Stimulated activated CD8-positive, alpha-beta memory T cell treated with anti-CD3 and anti-CD28 coated beads, Interleukin-4, amount 100 ng/mL, for 4 hours (primary cell): ENCODE measurements at regions not wholly inside any gene's neighbourhood (a gene's known extent, or its start where the extent isn't known, plus 50 kb on each side); places are given as distances from the start of the nearest gene placed in this dataset.

ENCODE experiments used
- DNase-seq, 2 donors: peaks; one replicate each; pipeline ENCODE4 v3.0.0-alpha.2; 2020; ENCODE audit warnings: low read depth in 2 of 2, low spot score in 1 of 2

- no peak for DNase-seq
These were observed 158.9 kb upstream of the AKIRIN2 start for GRCh38 chr6:87860902-87861301.

DNA sequence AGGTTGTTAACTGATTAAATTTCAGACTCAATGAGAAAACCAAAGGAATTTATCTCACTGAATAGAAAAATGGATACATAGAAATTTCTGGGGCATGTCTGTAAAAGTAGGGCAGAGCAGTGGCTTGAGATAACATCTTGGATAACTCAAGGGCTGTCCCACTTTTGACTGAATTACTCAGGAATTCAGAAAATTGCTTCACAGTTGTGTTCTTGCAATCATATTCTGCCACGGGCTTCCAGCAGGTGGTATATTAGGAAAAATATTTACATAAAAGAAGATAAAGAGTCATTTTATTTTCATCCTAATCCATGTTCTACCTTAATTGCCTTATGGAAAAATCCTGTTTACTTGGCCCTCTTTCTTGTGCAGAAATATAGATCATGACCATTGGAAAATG is 156.4 kb upstream of the AKIRIN2 start:
- no peak for DNase-seq

- DNase-seq: no peak
These were observed 149.8 kb upstream of the AKIRIN2 start for GRCh38 chr6:87851674-87852299.

GRCh38 chr6:87848616-87849015 is 146.6 kb upstream of the AKIRIN2 start:
- DNase-seq: no peak

- DNase-seq: no peak
These were observed 145.8 kb upstream of the AKIRIN2 start for GRCh38 chr6:87847830-87848210.

- DNase-seq: no peak
These were observed 145.2 kb upstream of the AKIRIN2 start for GRCh38 chr6:87847135-87847829.

DNA sequence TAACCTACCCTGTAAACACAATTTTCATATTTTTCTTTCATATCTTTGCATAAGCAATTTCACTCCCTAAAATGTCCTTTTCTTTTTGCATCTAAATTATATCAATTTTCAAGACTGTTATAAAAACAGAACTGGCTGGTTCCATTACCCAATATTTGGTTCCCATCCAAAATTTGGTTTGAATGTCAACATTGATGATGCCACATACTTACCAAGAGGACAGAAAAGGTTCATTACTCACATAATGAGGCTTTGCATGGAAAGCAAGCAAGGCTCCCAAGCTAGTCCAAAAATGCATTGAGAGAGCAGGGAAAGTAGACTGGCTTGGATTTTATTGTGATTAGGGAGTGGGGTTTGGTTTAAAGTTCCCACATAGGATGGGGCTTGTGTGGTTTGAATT is 144.4 kb upstream of the AKIRIN2 start:
- no peak for DNase-seq

GRCh38 chr6:87840324-87840723 is 138.3 kb upstream of the AKIRIN2 start:
- no peak for DNase-seq

- no peak for DNase-seq
These were observed 135.8 kb upstream of the AKIRIN2 start for GRCh38 chr6:87837876-87838275.

DNA sequence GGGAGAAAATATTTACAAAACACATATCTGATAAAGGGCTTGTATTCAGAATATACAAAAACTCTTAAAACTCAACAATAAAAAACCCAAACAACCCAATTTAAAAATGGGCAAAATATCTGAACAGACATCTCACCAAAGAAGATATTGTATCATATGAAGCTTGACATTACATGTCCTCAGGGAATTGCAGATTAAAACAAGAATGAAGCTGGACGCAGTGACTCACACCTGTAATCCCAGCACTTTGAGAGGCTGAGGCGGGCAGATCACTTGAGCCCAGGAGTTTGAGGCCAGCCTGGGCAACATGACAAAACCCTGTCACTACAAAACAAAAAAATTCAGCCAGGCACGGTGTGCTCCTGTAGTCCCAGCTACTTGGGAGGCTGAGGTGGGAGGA is 135.4 kb upstream of the AKIRIN2 start:
- no peak for DNase-seq

- no peak for DNase-seq
These were observed 130.2 kb upstream of the AKIRIN2 start for GRCh38 chr6:87832025-87832825.

GRCh38 chr6:87830907-87831306 is 128.9 kb upstream of the AKIRIN2 start:
- no peak for DNase-seq

DNA sequence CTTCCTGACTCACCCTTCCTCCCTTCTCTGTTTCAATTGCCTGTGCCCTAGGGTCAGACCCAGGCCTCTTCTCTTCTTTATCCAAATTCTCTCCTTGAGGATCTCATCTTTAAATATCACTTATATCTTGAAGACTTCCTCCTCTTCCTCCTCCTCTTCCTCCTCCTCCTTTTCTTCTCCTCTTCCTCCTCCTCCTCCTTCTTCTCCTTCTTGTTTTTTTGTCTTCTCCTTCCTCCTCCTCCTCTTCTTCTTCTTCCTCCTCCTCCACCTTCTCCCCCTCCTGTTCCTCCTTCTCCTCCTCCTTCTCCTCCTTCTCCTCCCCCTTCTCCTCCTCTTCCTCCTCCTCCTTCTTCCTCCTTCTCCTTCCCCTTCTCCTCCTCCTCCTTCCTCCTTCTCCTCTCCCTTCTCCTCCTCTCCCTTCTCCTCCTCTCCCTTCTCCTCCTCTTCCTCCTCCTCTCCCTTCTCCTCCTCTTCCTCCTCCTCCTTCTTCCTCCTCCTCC is 127.6 kb upstream of the AKIRIN2 start:
- DNase-seq: no peak

DNA sequence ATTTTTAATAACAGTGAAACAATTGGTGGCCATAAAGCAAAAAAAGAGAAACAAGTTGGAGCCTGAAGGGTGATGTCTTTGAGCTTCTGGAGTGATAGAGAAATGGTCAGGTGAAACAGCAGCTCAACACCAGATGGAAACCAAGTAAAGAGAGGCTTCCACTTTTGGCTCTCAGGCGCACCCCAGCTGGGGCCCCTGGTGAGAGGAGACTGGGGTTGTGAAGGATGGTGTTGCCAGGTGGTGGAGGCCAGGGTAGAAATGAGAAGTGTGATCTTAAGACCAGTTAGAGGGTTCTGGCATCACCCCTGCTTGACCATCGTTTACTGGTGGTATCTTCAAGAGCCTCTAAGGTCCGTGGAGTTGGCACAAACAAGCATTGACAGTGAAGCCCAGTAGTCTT is 126.0 kb upstream of the AKIRIN2 start:
- DNase-seq: no peak

DNA sequence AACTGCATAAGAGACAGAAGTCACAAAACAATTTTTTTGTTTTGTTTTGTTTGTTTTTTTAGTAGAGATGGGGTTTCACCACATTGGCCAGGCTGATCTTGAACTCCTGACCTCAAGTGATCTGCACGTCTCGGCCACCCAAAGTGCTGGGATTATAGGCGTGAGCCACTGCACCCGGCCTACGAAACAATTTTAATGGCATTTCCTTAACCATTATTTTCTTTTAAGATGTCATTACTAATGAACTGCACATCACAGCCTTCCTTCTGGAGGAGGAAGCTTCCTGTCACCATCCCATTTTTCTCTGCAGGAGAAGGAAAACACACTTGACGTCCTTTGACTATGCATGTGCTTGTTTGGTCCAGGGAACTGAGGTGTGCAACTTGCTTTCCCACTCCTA is 125.3 kb upstream of the AKIRIN2 start:
- no peak for DNase-seq

GRCh38 chr6:87826424-87826823 is 124.4 kb upstream of the AKIRIN2 start:
- DNase-seq: no peak

GRCh38 chr6:87825821-87826221 is 123.8 kb upstream of the AKIRIN2 start:
- DNase-seq: no peak

DNA sequence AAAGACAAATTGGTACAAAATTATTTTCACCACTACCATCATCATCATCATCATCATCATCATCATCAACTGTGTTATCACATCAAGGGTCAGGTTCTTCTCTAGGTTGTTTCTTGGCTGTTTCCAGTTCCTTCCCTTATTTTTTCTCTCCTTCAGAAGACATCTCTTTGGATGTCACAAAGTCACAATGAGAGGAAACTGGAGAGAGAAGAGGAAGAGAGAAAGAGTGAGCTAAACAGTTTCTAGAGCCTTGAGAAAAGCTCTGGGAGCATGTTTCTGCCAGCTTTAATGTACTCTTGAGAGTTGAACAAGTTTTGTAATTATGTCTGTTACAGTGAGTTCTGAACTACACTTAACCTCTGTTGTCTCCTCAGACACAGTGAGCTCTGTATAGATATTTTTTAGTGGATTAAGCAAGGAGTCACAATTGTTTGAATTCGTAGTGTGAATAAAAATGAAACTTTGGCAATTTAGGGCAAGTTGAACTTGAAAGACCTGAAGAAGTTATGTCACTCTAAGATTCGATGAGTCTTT is 123.0 kb upstream of the AKIRIN2 start:
- DNase-seq: no peak

DNA sequence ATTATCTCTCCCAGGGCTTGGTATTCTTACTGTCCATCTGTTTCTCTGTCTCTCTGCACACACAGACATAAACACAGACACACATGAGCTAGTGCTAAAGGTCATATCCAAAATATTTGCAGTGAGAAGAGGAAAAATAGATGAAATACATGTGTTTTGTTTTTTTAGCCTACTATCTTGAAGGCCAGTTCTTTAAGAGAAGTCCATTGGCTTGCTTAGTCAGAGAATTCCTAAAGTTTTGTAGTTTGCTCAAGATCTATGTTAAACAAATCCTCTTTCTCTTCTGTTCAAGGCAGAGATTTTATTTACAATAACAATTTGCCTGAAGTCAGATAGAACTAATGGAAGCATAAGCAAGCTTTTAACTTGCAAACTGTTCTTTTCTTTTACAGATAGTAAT is 120.0 kb upstream of the AKIRIN2 start:
- DNase-seq: no peak

DNA sequence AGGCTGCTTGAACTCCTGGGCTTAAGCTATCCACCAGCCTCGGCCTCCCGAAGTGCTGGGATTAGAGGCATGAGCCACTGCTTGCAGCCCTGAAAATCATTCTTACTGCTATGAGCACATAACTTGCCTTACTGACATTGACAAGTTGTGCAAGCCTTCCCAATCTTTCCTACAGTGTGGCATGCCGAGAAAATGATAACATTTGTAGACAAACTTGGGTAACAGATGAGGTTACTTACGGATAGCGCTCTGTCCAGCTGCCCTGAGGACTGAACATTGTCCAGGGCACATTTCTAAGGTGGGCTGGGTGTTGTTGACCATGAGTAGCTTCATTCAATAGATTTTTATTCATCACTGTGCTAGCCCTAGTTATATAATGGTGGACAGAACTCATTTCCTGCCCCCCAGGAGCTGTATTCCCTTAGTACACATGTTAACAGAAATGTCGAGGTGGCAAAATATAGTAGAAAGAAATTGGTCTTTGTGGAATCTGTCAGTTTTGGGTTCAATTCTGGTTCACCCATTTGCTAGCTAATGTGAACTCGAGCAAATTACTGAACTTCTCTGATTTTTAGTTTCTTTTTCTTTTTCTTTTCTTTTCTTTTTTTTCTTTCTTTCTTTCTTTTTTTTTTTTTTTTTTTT is 118.4 kb upstream of the AKIRIN2 start:
- no peak for DNase-seq

DNA sequence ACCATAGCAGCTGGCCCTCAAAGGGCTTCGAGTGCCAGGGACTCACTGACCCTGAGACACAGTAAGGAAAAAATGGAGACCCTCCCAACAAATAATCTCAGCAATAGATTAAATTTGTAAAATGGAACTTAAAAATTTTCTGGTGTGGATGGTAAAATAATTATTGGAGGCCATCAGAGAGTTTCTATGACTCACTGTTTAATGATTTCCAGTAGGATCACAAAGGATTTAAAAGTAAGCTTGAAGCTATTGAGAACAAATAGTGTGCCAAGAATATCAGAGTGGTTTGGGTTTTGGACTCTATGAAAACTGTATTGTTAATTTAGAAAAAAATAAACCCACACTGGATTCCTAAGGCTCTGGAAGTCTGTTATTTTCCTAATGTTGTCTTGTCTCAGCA is 115.2 kb upstream of the AKIRIN2 start:
- no peak for DNase-seq
